ENCODE measurements at regions not wholly inside any gene's neighbourhood (a gene's known extent, or its start where the extent isn't known, plus 50 kb on each side); places are given as distances from the start of the nearest gene placed in this dataset.

DNA sequence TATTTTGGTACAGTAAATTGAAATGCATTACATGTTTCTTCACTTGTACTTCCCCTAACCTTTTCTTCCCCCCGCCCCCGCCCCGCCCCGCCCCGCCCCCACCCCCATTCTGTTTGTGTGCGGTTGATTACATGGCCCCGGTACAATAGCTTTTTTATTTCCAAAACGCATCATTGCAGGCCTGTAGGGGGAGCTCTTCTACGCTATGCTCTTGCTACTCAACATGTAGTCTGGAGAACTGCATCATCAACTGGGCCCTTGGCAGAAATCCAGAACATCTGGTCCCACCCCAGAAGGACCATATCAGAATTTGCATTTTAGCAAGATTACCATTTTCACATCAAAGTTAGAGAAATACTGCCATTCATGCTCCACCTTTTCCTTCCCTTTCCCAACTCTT is 333.3 kb upstream of the DDX53 start:
- no peak for TF ChIP-seq POLR2A (IDR thresholded peaks at IDR 0.05; ENCODE audit: low read depth)
- TF ChIP-seq EP300 (IDR thresholded peaks at IDR 0.05) = no peak
- TF ChIP-seq, protein P1, sequence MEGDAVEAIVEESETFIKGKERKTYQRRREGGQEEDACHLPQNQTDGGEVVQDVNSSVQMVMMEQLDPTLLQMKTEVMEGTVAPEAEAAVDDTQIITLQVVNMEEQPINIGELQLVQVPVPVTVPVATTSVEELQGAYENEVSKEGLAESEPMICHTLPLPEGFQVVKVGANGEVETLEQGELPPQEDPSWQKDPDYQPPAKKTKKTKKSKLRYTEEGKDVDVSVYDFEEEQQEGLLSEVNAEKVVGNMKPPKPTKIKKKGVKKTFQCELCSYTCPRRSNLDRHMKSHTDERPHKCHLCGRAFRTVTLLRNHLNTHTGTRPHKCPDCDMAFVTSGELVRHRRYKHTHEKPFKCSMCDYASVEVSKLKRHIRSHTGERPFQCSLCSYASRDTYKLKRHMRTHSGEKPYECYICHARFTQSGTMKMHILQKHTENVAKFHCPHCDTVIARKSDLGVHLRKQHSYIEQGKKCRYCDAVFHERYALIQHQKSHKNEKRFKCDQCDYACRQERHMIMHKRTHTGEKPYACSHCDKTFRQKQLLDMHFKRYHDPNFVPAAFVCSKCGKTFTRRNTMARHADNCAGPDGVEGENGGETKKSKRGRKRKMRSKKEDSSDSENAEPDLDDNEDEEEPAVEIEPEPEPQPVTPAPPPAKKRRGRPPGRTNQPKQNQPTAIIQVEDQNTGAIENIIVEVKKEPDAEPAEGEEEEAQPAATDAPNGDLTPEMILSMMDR (IDR thresholded peaks at IDR 0.05) = no peak

DNA sequence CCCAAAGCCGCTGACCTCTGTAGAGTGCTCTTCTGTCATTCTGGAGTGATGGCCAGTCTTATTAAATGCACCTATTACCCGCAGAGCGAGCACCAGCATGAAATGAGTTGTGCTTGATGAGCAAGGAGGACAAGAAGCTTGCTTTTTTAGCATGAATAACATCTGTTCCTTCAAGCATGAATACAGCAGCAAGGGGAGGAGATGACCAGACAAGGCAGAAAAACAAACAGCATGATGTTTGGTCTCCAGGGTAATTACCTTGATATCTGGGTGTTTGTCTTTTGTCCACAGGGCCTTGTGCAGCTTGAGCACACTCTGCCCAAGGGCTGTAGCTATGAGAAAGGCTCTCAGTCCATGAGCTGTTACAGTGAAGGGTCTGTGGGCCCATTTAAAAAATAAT is 324.8 kb upstream of the DDX53 start:
- Histone ChIP-seq H3K27me3 (no peaks in the 10 kb centered on the region), H3K9me3 (no peaks in the 10 kb centered on the region), H3K4me1 (peaks cover 0 to 9% (median 0%) of the 10 kb centered on the region in 4 donors), H3K4me3 (no peak overlapping the region), H3K27ac (replicated peaks in 1 of 4) (no peak overlapping the region), H3K36me3 (no peaks in the 10 kb centered on the region)
- intact Hi-C loops (cut with DNase I) = no loop called here
- TF ChIP-seq, protein P1 (IDR thresholded peaks at IDR 0.05) = no peak
- TF ChIP-seq EP300 (IDR thresholded peaks at IDR 0.05) = no peak
- TF ChIP-seq POLR2AphosphoS5 (IDR thresholded peaks at IDR 0.05) = no peak
- TF ChIP-seq POLR2A (IDR thresholded peaks at IDR 0.05; ENCODE audit: low read depth) = no peak
- DNase-seq (ENCODE audit: extremely low spot score) = no peak
- WGBS = 83% methylated on average over 3 of the region's 3 CpGs

More for the DNA sequence above, 333.3 kb upstream of the DDX53 start:
- intact Hi-C loops (cut with DNase I) = no loop called here
- DNase-seq (ENCODE audit: extremely low spot score) = no peak
- Histone ChIP-seq H3K27me3 (no peaks in the 10 kb centered on the region), H3K4me3 (no peak overlapping the region), H3K36me3 (no peaks in the 10 kb centered on the region), H3K27ac (replicated peaks in 1 of 4) (no peak overlapping the region), H3K4me1 (no peaks in the 10 kb centered on the region), H3K9me3 (no peaks in the 10 kb centered on the region)
- 23% methylated on average over 9 of the region's 9 CpGs for WGBS

DNA sequence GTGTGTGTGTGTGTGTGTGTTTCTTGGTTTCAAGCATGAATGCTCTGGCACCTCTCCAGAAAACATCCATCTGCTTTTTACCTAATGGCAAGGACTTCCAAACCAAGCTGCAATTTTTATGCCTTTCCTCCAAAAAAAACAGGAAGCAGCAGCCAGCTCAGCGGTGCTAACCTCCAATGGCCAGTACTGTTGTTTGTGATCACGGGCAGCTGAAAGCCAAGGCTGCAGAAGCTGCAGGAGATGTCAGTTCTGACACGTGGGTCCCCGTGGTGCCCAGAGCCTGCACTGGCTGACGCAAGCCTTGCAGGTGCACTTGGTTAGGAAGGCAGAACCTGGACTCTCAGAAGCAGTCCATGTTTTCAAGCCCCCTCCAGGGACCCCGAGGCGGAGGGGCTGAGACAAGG is 313.6 kb upstream of the DDX53 start:
- Histone ChIP-seq H3K36me3 (no peaks in the 10 kb centered on the region), H3K27ac (replicated peaks in 1 of 4) (no peak overlapping the region), H3K9me3 (no peaks in the 10 kb centered on the region), H3K27me3 (no peaks in the 10 kb centered on the region), H3K4me1 (no peaks in the 10 kb centered on the region), H3K4me3 (no peak overlapping the region)
- 45% methylated on average over 7 of the region's 7 CpGs for WGBS
- no peak for DNase-seq (ENCODE audit: extremely low spot score)
- intact Hi-C loops (cut with DNase I) = no loop called here
- no peak for TF ChIP-seq EP300 (IDR thresholded peaks at IDR 0.05)
- TF ChIP-seq, protein P1 (IDR thresholded peaks at IDR 0.05) = no peak
- no peak for TF ChIP-seq POLR2AphosphoS5 (IDR thresholded peaks at IDR 0.05)
- no peak for TF ChIP-seq POLR2A (IDR thresholded peaks at IDR 0.05; ENCODE audit: low read depth)

DNA sequence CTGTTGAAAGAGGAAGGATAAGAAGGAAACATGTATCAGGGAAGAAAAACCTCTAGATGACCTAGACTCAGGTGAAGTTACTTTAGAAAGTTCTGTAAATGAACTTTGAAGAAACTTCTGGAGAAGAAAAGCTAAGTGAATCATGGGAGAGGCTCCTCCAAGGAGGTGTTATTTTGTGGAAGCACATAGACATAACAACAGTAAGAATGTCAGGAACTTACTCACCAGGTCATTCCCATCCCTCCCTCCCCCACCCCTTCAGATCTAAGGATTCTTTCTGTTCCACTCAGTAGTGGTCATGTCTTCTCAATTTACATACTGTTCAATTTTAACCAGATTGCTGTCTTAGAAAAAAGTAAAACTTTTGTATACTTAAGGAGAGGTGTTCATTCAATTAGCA is 310.5 kb upstream of the DDX53 start:
- TF ChIP-seq, protein P1 (IDR thresholded peaks at IDR 0.05) = no peak
- TF ChIP-seq POLR2AphosphoS5 (IDR thresholded peaks at IDR 0.05) (no peak), POLR2A (IDR thresholded peaks at IDR 0.05; ENCODE audit: low read depth) (no peak), EP300 (IDR thresholded peaks at IDR 0.05) (no peak)
- no peak overlapping the region for H3K27ac ChIP-seq (replicated peaks in 1 of 4)
- no peaks in the 10 kb centered on the region for H3K27me3 ChIP-seq
- no peak for DNase-seq (ENCODE audit: extremely low spot score)
- intact Hi-C loops (cut with DNase I) = no loop called here
- no peaks in the 10 kb centered on the region for H3K9me3 ChIP-seq
- no peaks in the 10 kb centered on the region for H3K4me1 ChIP-seq
- no peak overlapping the region for H3K4me3 ChIP-seq
- H3K36me3 ChIP-seq = no peaks in the 10 kb centered on the region

DNA sequence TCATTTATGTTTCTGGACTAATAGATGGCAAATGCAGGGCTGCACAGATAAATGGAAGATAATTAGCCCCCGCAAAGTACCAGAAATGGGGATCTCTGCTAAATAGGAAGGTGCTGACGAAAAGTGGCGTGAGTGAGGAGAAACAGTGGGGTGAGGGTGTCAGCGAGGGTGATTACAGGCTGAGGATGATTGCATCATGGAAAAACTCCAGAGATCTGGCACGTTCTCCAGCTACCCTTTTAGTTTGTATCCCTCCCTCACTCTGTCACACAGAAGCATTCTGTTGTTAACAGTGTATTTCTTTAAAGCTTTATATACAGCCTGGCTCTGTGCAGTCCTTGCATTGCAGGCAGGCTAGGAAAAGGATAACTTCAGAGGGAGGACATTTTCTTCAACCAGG is 309.6 kb upstream of the DDX53 start:
- no peak for DNase-seq (ENCODE audit: extremely low spot score)
- intact Hi-C loops (cut with DNase I) = no loop called here
- WGBS = 57% methylated on average over 5 of the region's 5 CpGs
- no peaks in the 10 kb centered on the region for H3K4me1 ChIP-seq
- H3K27ac ChIP-seq (replicated peaks in 1 of 4) = no peak overlapping the region
- TF ChIP-seq POLR2A (IDR thresholded peaks at IDR 0.05; ENCODE audit: low read depth) (no peak), EP300 (IDR thresholded peaks at IDR 0.05) (no peak), POLR2AphosphoS5 (IDR thresholded peaks at IDR 0.05) (no peak)
- TF ChIP-seq, protein P1 (IDR thresholded peaks at IDR 0.05) = no peak
- H3K27me3 ChIP-seq = no peaks in the 10 kb centered on the region
- H3K36me3 ChIP-seq = no peaks in the 10 kb centered on the region
- H3K4me3 ChIP-seq = no peak overlapping the region
- no peaks in the 10 kb centered on the region for H3K9me3 ChIP-seq

Measured in esophagus muscularis mucosa (tissue), 4 donors.